SK-N-SH (cell line): ENCODE measurements at regions not wholly inside any gene's neighbourhood (a gene's known extent, or its start where the extent isn't known, plus 50 kb on each side); places are given as distances from the start of the nearest gene placed in this dataset.

Source experiments
- CTCF ChIA-PET: fragments of 300-600, 350-600 bp; formaldehyde crosslinking; extraction: SDS; loops from one replicate; lab custom pipeline; 2021; lab: Yijun Ruan, JAX
- POLR2A ChIA-PET: fragments of 350-600 bp; sonication (Branson Sonifier 250); formaldehyde crosslinking; extraction: SDS; loops from one replicate; lab custom pipeline; 2020; ENCODE audit warnings: antibody characterized with exemption, inconsistent platforms; lab: Yijun Ruan, JAX
- DNase-seq: peaks from one replicate; pipeline ENCODE4 v3.0.0; 2012
- H2AFZ ChIP-seq: fragments of 200-600 bp; sonication (generic); 2 replicates; pipeline ENCODE4 v1.8.1; 2016; ENCODE audit warnings: antibody characterized with exemption, mild to moderate bottlenecking, low read depth
- H3F3A ChIP-seq: fragments of 200-600 bp; sonication (generic); replicated peaks from 2 replicates; pipeline ENCODE3; 2016; ENCODE audit warnings: antibody characterized with exemption, mild to moderate bottlenecking; ENCODE audit not compliant: insufficient read depth
- H3K27ac ChIP-seq, 2 experiments: fragments of 200-500 bp in 1 of 2; fragments of 200-600 bp in 1 of 2; sonication (Bioruptor generic) in 1 of 2; sonication (generic), shearing (Covaris generic) in 1 of 2; 2 replicates each; pipeline versions ENCODE4 v1.5.1 to v1.6.1; 2014 to 2016; ENCODE audit warnings: low read depth in 2 of 2, inconsistent platforms in 1 of 2, low read length in 1 of 2, mild to moderate bottlenecking in 1 of 2, mixed read lengths in 1 of 2
- H3K27me3 ChIP-seq: fragments of 200-600 bp; sonication (generic), shearing (Covaris generic); 2 replicates; pipeline ENCODE4 v1.6.1; 2016; ENCODE audit warnings: mixed run types; ENCODE audit not compliant: insufficient read depth
- H3K36me3 ChIP-seq, 2 experiments: fragments of 200-500 bp in 1 of 2; fragments of 200-600 bp in 1 of 2; sonication (Bioruptor generic) in 1 of 2; sonication (generic) in 1 of 2; replicated peaks in 1 of 2; 2 replicates each; pipeline versions ENCODE3 to v1.5.1; 2014 to 2016; ENCODE audit warnings: low read length in 1 of 2, mild to moderate bottlenecking in 1 of 2; ENCODE audit not compliant: insufficient read depth in 2 of 2, control insufficient read depth in 1 of 2
- H3K4me1 ChIP-seq, 2 experiments: fragments of 200-500 bp in 1 of 2; fragments of 200-600 bp in 1 of 2; sonication (Bioruptor generic) in 1 of 2; sonication (generic), shearing (Covaris generic) in 1 of 2; 2 replicates each; pipeline versions ENCODE4 v1.5.1 to v1.6.1; 2014 to 2016; ENCODE audit warnings: low read depth in 1 of 2, low read length in 1 of 2, mixed run types in 1 of 2; ENCODE audit not compliant: insufficient read depth in 2 of 2, control insufficient read depth in 1 of 2
- H3K4me2 ChIP-seq: fragments of 200-600 bp; sonication (generic), shearing (Covaris generic); 2 replicates; pipeline ENCODE4 v1.6.1; 2017; ENCODE audit warnings: mixed run types
- H3K4me3 ChIP-seq, 2 experiments: fragments of 200-500 bp in 1 of 2; fragments of 200-600 bp in 1 of 2; sonication (Bioruptor generic) in 1 of 2; sonication (generic), shearing (Covaris generic) in 1 of 2; 2 replicates each; pipeline versions ENCODE4 v1.5.1 to v1.8.1; 2014 to 2016; ENCODE audit warnings: low read depth in 2 of 2, inconsistent platforms in 1 of 2, low read length in 1 of 2, mild to moderate bottlenecking in 1 of 2, mixed read lengths in 1 of 2, moderate library complexity in 1 of 2
- H3K79me2 ChIP-seq: fragments of 200-600 bp; sonication (generic); 2 replicates; pipeline ENCODE4 v1.8.1; 2017; ENCODE audit warnings: mild to moderate bottlenecking; ENCODE audit not compliant: insufficient read depth
- H3K9ac ChIP-seq: fragments of 200-600 bp; sonication (generic); 2 replicates; pipeline ENCODE4 v1.6.1; 2017; ENCODE audit warnings: mixed run types
- H3K9me2 ChIP-seq: fragments of 200-600 bp; sonication (generic); 2 replicates; pipeline ENCODE4 v1.6.1; 2017; ENCODE audit warnings: mixed run types
- H3K9me3 ChIP-seq: fragments of 200-600 bp; sonication (generic); 2 replicates; pipeline ENCODE4 v1.6.1; 2017; ENCODE audit warnings: mixed run types, mild to moderate bottlenecking, moderate library complexity
- H4K20me1 ChIP-seq: fragments of 200-600 bp; sonication (generic); 2 replicates; pipeline ENCODE4 v1.6.1; 2017; ENCODE audit warnings: mild to moderate bottlenecking, mixed run types; ENCODE audit not compliant: insufficient read depth
- CTCF ChIP-seq: fragments of 200-600 bp; sonication (generic); IDR thresholded peaks from 2 replicates; pipeline ENCODE4 v1.6.1; 2017; ENCODE audit warnings: antibody characterized with exemption, mild to moderate bottlenecking, moderate library complexity
- ELF1 ChIP-seq: IDR thresholded peaks from 2 replicates; pipeline ENCODE4 v1.4.0; 2012
- EZH2phosphoT487 ChIP-seq: fragments of 200-600 bp; sonication (generic); IDR thresholded peaks from 2 replicates; pipeline ENCODE4 v1.6.1; 2017; ENCODE audit warnings: low read depth, mixed run types, mild to moderate bottlenecking, antibody characterized with exemption, moderate library complexity, borderline replicate concordance
- FOXM1 ChIP-seq: IDR thresholded peaks from 2 replicates; pipeline ENCODE4 v1.4.0; 2012; ENCODE audit warnings: low read depth, mild to moderate bottlenecking
- GABPA ChIP-seq: IDR thresholded peaks from 2 replicates; pipeline ENCODE4 v1.4.0; 2012; ENCODE audit warnings: low read depth, mild to moderate bottlenecking
- MEF2A ChIP-seq: IDR thresholded peaks from 2 replicates; pipeline ENCODE4 v1.4.0; 2012; ENCODE audit warnings: low read depth, borderline replicate concordance
- MXI1 ChIP-seq: IDR thresholded peaks from 2 replicates; pipeline ENCODE4 v1.6.1; 2012; ENCODE audit warnings: mild to moderate bottlenecking, low read depth, low read length, improper control_type of control experiment
- NRF1 ChIP-seq: IDR thresholded peaks from 2 replicates; pipeline ENCODE4 v1.6.1; 2012; ENCODE audit warnings: low read depth, mild to moderate bottlenecking, low read length
- RAD21 ChIP-seq: IDR thresholded peaks from 2 replicates; pipeline ENCODE4 v1.6.1; 2012; ENCODE audit warnings: mild to moderate bottlenecking, low read length
- RCOR1 ChIP-seq: fragments of 150-350 bp; IDR thresholded peaks from 2 replicates; pipeline ENCODE4 v1.6.1; 2017; ENCODE audit warnings: antibody characterized with exemption, low read length
- REST ChIP-seq: IDR thresholded peaks from 2 replicates; pipeline ENCODE4 v1.6.1; 2012; ENCODE audit warnings: mild to moderate bottlenecking, low read depth, low read length, moderate library complexity
- SMC3 ChIP-seq: IDR thresholded peaks from 2 replicates; pipeline ENCODE4 v1.6.1; 2012; ENCODE audit warnings: low read depth, low read length, improper control_type of control experiment
- TCF12 ChIP-seq: IDR thresholded peaks from 2 replicates; pipeline ENCODE4 v1.4.0; 2012
- TEAD4 ChIP-seq: IDR thresholded peaks from 2 replicates; pipeline ENCODE4 v1.4.0; 2012; ENCODE audit warnings: mild to moderate bottlenecking, borderline replicate concordance; ENCODE audit not compliant: insufficient read depth
- USF1 ChIP-seq: IDR thresholded peaks from 2 replicates; pipeline ENCODE4 v1.4.0; 2012; ENCODE audit warnings: low read depth, borderline replicate concordance
- USF2 ChIP-seq: fragments of 150-350 bp; IDR thresholded peaks from 2 replicates; pipeline ENCODE4 v1.6.1; 2017; ENCODE audit warnings: antibody characterized with exemption, low read length, low read depth, borderline replicate concordance
- YY1 ChIP-seq: IDR thresholded peaks from 2 replicates; pipeline ENCODE4 v1.4.0; 2012; ENCODE audit warnings: low read depth, mild to moderate bottlenecking
- WGBS: methylation state at CpG from one replicate; pipeline ENCODE4 v1.1.6; 2017; ENCODE audit warnings: low lambda C conversion rate; 5-methylcytosine and 5-hydroxymethylcytosine counted together

GRCh38 chr19:31055454-31055853 lies 293.8 kb downstream of the TSHZ3 start:
- no peaks in the 10 kb centered on the region for H3K4me1 ChIP-seq
- H3F3A ChIP-seq, result no peaks in the 10 kb centered on the region
- TF ChIP-seq RCOR1, result no peak
- TF ChIP-seq ELF1, result no peak
- TF ChIP-seq TCF12, result no peak
- TF ChIP-seq YY1, result no peak
- no peak for TF ChIP-seq NRF1
- no peak for TF ChIP-seq USF2
- no peak for TF ChIP-seq MXI1
- no peak for TF ChIP-seq FOXM1
- TF ChIP-seq TEAD4, result no peak
- no peak for TF ChIP-seq USF1
- TF ChIP-seq RAD21, result no peak
- TF ChIP-seq MEF2A, result no peak
- DNase-seq, result no peak
- H3K36me3 ChIP-seq, result no peaks in the 10 kb centered on the region
- H3K27ac ChIP-seq, result no peak overlapping the region
- H3K9me2 ChIP-seq, result no peaks in the 10 kb centered on the region
- no peak overlapping the region for H3K4me3 ChIP-seq
- no peaks in the 10 kb centered on the region for H3K79me2 ChIP-seq
- H3K4me2 ChIP-seq, result no peak overlapping the region
- no peak overlapping the region for H2AFZ ChIP-seq
- H3K9me3 ChIP-seq, result no peaks in the 10 kb centered on the region
- H3K27me3 ChIP-seq, result no peaks in the 10 kb centered on the region
- no peak overlapping the region for H3K9ac ChIP-seq
- no peaks in the 10 kb centered on the region for H4K20me1 ChIP-seq
- CTCF ChIA-PET, result interaction anchor here (0.6 to 1.6 kb wide), 5 partner anchors 8 to 1169 kb away, joined by 3 to 5 read pairs (median 3); no protein-coding TSS in a partner anchor
- POLR2A ChIA-PET, result no interaction called here

DNA sequence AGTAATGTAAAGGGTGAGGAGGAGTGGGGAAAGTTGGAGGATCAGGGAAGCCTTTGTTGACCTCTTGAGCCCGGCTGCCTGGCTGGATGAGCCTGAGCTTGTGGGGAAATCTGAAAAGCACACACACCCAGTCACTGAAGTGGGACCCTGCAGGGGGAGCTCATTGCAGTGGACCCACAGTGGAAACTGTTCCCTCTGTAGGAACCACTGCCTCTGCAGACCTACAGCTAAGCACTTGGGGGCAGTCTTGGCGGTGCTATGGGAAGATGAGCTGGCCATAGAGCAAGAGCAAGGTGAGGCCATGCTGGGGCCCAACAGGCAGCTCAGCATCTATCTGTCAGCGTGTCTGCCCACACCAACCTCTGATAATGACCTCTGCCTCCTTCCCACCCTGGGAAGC lies 294.8 kb downstream of the TSHZ3 start:
- Histone ChIP-seq H3K9me2 (no peaks in the 10 kb centered on the region), H3K36me3 (no peaks in the 10 kb centered on the region), H3K27ac (no peak overlapping the region), H3K4me2 (no peak overlapping the region), H3K4me1 (no peaks in the 10 kb centered on the region), H3K9me3 (no peaks in the 10 kb centered on the region), H3K27me3 (no peaks in the 10 kb centered on the region), H3F3A (no peaks in the 10 kb centered on the region), H2AFZ (no peak overlapping the region), H3K79me2 (no peaks in the 10 kb centered on the region), H3K9ac (no peak overlapping the region), H4K20me1 (no peaks in the 10 kb centered on the region), H3K4me3 (peak overlapping the region in 1 of 2 experiments; percentile 9; a peak in 1 of 4 replicates)
- WGBS, result 22% methylated on average over 3 of the region's 3 CpGs
- POLR2A ChIA-PET, result no interaction called here
- CTCF ChIA-PET, result interaction anchor here (0.5 to 1.5 kb wide), 12 partner anchors 9 to 1169 kb away, joined by 3 to 7 read pairs (median 3); no protein-coding TSS in a partner anchor
- peak; percentile 80 for TF ChIP-seq RAD21
- peak; percentile 62 for TF ChIP-seq CTCF
- no peak for TF ChIP-seq GABPA
- peak; percentile 71 for TF ChIP-seq SMC3
- TF ChIP-seq REST, result no peak
- TF ChIP-seq EZH2phosphoT487, result no peak
- peak; percentile 44 for DNase-seq
